GM18951 (cell line): ENCODE measurements at regions not wholly inside any gene's neighbourhood (a gene's known extent, or its start where the extent isn't known, plus 50 kb on each side); places are given as distances from the start of the nearest gene placed in this dataset.
"Not testable (repeated sequence)": the region's sequence is repeated elsewhere in the genome, so short reads cannot be mapped to it uniquely, and the experiment has no call there.

ENCODE experiments used
- POLR2A ChIP-seq: IDR thresholded peaks from 4 replicates; pipeline ENCODE4 v1.6.1; 2011; ENCODE audit warnings: mild to moderate bottlenecking; ENCODE audit not compliant: insufficient read length, insufficient read depth; ENCODE audit errors: extremely low read depth
- in situ Hi-C: fragments of 300-500 bp; cut with MboI; formaldehyde crosslinking; loops from one replicate; pipeline ENCODE4 v1.12.0; 2022; ENCODE audit warnings: low sequenced_read_pairs, mixed read lengths, inconsistent platforms; ENCODE audit not compliant: unreplicated experiment

- in situ Hi-C loops, result no loop called here
- no peak for TF ChIP-seq POLR2A
Observed at GRCh38 chr9:7456793-7457530, 342.6 kb downstream of the DMAC1 start.

- TF ChIP-seq POLR2A, result no peak
- in situ Hi-C loops, result no loop called here
Observed at GRCh38 chr9:7456377-7456776, 343.2 kb downstream of the DMAC1 start.

GRCh38 chr9:7454624-7455023, 345.0 kb downstream of the DMAC1 start:
- no peak for TF ChIP-seq POLR2A
- in situ Hi-C loops, result no loop called here

GRCh38 chr9:7452378-7452777, 347.2 kb downstream of the DMAC1 start:
- in situ Hi-C loops, result no loop called here
- TF ChIP-seq POLR2A, result no peak

GRCh38 chr9:7451062-7451461, 348.5 kb downstream of the DMAC1 start:
- in situ Hi-C loops, result no loop called here
- TF ChIP-seq POLR2A, result no peak

GRCh38 chr9:7443541-7443940, 356.0 kb downstream of the DMAC1 start:
- in situ Hi-C loops, result no loop called here
- no peak for TF ChIP-seq POLR2A

- TF ChIP-seq POLR2A, result no peak
- in situ Hi-C loops, result no loop called here
Observed at GRCh38 chr9:7439355-7439995, 360.1 kb downstream of the DMAC1 start.

- TF ChIP-seq POLR2A, result no peak
- in situ Hi-C loops, result no loop called here
Observed at GRCh38 chr9:7436754-7437153, 362.8 kb downstream of the DMAC1 start.

- in situ Hi-C loops, result no loop called here
- TF ChIP-seq POLR2A, result no peak
Observed at GRCh38 chr9:7433508-7434292, 365.9 kb downstream of the DMAC1 start.

- TF ChIP-seq POLR2A, result no peak
- in situ Hi-C loops, result no loop called here
Observed at GRCh38 chr9:7432989-7433388, 366.6 kb downstream of the DMAC1 start.

GRCh38 chr9:7417397-7417796, 382.2 kb downstream of the DMAC1 start:
- in situ Hi-C loops, result not testable (repeated sequence)

- TF ChIP-seq POLR2A, result no peak
- in situ Hi-C loops, result no loop called here
Observed at GRCh38 chr9:7415836-7416235, 383.7 kb downstream of the DMAC1 start.

GRCh38 chr9:7408845-7409244, 390.7 kb downstream of the DMAC1 start:
- in situ Hi-C loops, result no loop called here
- no peak for TF ChIP-seq POLR2A

GRCh38 chr9:7407246-7407645, 392.3 kb downstream of the DMAC1 start:
- in situ Hi-C loops, result no loop called here
- no peak for TF ChIP-seq POLR2A
